ENCODE measurements at regions not wholly inside any gene's neighbourhood (a gene's known extent, or its start where the extent isn't known, plus 50 kb on each side); places are given as distances from the start of the nearest gene placed in this dataset.

DNA sequence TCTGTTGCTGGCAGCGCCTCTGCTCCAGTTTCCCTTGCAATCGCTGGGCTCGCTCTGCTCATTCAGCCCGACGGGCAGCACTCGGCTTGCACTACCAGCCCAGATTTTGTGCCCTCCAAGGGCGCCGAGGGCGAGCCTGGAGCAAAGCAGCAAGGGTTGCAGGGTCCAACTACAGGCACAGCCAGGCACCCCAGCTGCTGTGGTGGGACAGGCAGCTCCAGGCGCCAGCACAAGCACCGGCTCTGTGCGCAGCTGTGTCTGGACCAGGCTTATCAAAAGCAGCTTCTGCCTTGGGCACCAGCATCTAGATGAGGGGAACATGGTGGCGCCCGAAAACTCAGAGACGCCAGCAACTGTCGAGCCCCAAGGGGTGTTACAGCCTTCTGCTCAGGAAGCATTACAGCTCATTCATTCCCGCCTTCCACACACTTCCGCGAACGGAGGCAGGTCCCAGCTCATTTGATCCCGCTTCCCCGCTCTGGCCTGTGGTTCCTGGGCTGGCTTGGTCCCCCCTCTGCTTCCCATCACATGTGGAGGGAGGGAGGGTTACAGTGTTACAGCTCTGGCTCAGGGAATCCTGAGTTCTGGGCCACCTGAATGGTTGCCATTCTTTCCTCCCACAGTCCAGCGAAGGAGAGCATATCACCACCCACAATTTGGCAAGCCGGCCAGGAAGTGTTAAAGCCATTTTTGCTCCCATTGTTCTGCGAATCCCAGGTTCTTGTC lies 409.9 kb upstream of the ALCAM start:
- no peak for DNase-seq (ENCODE audit: low read depth in 2 of 2)

GRCh38 chr3:104960579-104960978 lies 406.1 kb upstream of the ALCAM start:
- no peak for DNase-seq (ENCODE audit: low read depth in 2 of 2)

DNA sequence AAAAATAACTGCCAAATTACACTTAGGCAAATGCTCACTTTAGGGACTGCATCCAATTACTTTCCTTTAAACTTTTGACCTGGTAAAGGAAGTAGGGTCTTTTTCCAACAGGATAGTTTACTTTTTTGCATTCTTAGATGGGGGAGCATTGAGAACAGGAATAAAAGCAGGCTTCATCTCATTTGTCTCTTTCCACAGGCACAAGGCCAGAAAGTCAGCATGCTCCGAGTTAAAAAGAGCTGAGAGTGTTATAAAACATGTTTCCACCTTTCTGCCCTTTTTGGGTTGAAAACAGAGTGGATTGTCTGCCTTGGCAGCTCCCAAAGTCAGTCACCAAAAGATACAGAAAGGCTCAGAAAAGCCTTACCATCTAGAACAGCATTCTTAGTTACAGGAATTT lies 404.9 kb upstream of the ALCAM start:
- no peak for DNase-seq (ENCODE audit: low read depth in 2 of 2)

GRCh38 chr3:104974316-104974715 lies 392.4 kb upstream of the ALCAM start:
- no peak for DNase-seq (ENCODE audit: low read depth in 2 of 2)

DNA sequence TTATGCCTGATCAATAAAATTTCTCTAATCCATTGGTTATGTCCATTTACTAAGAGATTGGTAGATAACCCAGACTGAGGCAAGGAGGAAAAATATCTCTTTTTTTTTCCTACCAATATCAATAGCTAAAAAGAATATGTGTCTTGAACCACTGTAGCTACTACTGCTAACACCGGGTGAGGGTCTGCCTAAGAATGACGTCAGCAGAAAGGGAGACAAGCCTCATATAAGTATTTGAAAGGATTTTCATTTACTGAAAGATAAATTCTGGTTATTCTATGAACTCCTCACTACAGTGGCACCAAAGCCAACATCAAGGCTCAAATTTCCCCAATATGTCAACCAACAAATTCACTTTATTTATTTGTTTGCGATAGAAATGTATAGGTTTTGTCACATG lies 389.0 kb upstream of the ALCAM start:
- no peak for DNase-seq (ENCODE audit: low read depth in 2 of 2)

DNA sequence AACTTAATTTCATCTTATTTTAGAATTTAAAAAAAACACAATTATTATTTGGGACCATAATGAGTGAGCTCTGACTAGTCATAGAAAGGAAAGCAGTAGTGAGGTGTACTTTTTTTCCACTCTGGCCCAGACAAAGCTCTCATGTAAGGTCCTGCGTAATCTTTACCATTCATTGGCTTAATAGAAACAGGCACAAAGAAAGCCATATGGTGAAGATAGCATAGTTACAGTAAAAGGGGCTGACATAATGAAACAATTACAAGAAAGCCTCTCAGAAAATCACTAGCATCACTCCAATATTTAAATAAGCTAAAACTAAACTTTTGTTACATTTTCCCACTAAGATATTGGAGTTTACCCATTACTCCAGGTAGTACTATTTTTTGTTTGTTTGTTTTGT lies 384.6 kb upstream of the ALCAM start:
- DNase-seq (ENCODE audit: low read depth in 2 of 2) = no peak

GRCh38 chr3:104987859-104988258 lies 378.9 kb upstream of the ALCAM start:
- DNase-seq (ENCODE audit: low read depth in 2 of 2) = no peak

DNA sequence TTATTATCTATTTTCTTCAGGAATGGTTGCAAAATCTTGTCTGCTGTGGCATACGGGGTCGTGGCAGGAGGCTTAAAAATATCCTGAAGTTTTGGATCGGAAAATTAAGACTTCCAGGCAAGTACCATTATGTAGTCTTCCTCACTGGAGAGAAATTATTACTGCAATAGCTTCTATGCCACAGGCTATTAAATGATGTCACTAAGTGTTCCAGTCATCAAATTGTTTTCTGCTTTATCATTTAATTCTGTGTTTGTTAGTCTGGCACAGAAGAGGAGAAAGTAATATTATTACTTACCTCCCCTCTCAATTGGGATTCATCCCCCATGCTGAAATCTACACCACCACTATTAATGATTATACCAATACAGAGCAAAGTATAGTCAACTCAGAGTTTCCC lies 378.2 kb upstream of the ALCAM start:
- no peak for DNase-seq (ENCODE audit: low read depth in 2 of 2)

DNA sequence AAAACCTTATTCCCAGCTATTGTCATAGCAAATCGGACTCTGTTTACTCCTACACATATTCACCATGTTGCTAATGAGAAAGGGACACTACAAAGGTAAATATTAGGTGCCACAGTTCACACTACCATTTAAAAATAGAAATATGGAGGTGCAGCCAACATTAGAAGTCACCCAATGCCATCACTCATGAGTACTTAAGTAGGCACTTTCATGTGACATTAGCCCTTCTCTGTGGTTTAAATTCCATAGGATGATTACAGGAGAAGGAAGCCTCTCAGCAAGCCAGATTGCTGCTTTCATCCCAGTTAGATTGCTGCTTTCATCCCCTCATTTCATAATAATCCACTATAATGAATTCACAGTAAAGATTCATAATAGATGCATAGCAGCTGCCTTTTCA lies 376.8 kb upstream of the ALCAM start:
- DNase-seq (ENCODE audit: low read depth in 2 of 2) = no peak

GRCh38 chr3:104990758-104991157 lies 376.0 kb upstream of the ALCAM start:
- DNase-seq (ENCODE audit: low read depth in 2 of 2) = peak in 1 of 2 donors; percentile 1

DNA sequence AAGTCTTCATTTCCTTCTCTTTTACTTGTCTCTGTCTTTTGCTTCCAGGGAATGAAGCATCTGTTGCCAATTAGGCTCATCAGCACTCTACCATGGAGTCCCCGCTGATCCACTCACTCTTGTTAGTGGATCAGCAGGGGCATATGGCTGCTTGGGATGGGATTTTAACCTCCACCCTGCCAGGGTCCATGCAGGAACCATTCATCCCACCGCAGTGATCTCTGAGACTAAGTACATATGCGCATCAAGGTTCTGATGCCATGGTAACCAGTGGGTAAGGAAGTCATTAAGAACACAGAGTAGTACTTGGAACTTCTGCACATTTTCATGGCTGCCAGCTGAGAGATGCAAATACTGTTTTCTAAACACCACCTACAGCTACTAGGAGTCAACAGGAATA lies 374.0 kb upstream of the ALCAM start:
- no peak for DNase-seq (ENCODE audit: low read depth in 2 of 2)

GRCh38 chr3:105006164-105006563 lies 360.5 kb upstream of the ALCAM start:
- DNase-seq (ENCODE audit: low read depth in 2 of 2) = no peak

DNA sequence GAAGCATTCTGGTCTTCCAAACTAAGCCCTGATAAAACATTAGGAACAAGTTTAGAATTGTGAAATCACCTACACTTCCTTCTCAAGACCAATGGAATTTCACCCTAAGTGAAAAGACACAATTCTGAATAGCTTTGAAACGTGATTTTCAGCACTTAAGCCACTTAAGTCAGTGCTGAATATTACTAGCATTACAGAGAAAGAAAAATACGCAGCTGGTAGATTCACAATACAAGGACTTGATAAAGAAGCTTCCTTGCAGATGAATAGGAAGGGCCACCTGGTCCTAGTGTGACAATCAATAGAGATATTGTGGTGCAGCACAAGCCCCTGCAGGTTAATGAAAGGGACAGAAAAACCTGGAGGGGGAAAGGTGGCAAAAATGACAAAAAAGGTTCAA lies 353.1 kb upstream of the ALCAM start:
- no peak for DNase-seq (ENCODE audit: low read depth in 2 of 2)

DNA sequence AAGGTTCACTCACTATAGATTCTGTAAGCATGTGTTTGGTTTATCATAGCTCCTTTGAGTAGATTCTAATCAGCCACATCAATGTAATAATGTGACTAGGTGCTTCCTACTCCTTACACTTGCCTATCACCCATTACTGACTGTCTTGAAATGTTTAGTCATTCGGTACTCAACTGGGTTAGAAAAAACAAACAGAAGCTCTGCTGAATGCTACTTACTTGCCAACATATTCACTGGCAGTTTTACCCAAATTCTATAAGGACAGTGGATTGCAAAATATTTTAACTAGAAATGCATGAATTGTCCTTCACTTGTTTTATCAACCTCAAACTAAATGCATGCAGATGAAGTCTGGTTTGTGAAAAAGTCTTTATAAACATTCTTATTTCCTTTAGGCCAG lies 352.1 kb upstream of the ALCAM start:
- DNase-seq (ENCODE audit: low read depth in 2 of 2) = no peak

DNA sequence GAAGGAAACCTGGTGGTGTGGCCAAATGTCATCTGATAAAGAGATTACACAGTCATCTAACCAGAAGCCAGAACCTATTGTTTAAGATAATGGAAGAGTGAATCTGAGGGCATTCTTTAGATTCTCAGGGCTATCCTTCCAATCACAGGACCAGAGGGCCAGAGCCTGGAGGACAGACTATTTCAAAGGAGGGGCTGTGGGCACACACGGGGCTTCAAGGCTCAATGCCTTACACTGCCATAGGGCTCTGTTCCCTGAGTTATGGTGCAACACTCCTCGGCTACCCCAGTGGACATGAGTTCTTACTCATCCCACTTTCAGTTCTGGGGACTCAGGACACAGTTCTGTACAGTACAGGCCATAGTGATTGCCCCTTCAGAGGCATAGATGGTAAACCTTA lies 343.9 kb upstream of the ALCAM start:
- no peak for DNase-seq (ENCODE audit: low read depth in 2 of 2)

GRCh38 chr3:105030211-105030610 lies 336.5 kb upstream of the ALCAM start:
- no peak for DNase-seq (ENCODE audit: low read depth in 2 of 2)

DNA sequence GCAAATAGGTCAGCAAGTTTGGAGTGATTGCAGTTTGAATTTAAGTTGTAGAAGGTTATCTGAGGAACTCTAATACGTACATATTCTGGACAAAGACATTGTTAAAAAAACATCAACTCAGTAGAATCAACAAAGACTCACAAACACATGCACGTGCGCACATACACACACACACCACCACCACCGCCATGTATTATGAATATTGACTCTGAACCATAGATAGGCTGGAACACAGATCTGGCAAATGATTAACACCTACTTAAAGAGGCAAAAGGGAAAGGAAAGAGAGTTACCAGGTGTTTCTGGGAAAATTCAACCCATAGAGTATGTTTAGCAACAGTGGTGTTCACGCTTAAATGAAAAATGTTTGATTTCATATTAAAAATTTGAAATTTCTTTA lies 334.2 kb upstream of the ALCAM start:
- DNase-seq (ENCODE audit: low read depth in 2 of 2) = no peak

DNA sequence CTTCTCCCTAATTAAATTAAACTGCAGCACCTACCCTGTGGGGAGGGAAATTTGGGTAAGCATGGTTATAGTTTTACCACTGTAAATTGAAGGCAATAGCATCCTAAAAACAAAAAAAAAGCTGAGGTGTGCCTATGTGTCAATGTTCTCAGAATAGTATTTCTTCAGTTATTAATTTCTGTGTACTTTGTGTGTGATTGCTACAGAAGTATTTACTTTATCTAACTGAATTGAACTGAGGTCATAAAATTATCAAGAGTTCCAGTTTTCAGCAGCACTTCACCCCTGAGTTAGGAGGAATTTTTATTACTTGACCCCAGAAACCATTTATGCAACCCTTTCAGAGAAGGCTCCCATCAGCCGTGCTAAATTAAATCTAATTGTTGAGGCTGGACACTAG lies 333.6 kb upstream of the ALCAM start:
- DNase-seq (ENCODE audit: low read depth in 2 of 2) = no peak

DNA sequence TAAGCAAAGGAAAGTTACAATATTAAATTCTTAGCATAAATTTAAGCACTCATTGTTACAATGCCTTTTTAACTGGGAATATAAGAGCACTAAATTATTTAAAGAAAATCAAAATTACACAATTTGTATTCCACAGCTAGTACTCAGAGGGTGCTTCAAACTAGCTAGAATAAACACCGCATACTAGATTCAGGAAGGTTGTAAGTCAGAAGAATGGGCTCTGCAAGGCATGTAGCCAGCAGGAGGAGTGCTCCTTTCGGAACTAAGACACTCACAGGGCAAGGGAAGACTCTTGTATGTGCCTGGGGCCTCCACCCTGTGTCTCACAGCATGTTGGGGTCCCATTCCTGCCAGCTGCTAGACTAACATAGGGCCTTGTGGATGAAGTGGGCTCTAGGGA lies 327.7 kb upstream of the ALCAM start:
- no peak for DNase-seq (ENCODE audit: low read depth in 2 of 2)

- DNase-seq (ENCODE audit: low read depth in 2 of 2) = peak in 1 of 2 donors; percentile 63
These were observed 326.6 kb upstream of the ALCAM start for GRCh38 chr3:105040026-105040622.

DNA sequence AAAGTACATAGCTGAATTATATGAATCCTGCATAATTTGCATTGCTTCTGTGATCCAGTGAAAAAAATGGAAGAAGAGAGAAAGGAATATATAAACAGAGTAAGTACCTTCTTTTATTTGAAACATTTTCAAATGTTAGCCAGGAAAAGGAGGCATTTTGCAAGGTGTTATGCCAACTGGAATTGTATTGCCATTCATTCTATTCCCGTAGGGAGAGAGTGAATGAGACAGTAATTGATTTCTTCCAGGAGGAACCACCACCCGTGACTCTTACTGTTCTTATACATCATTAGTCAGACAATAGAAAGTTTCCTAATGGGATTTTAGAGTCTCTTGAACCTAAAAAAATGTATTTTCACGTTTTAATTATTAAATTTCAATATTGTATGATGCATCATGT lies 324.1 kb upstream of the ALCAM start:
- no peak for DNase-seq (ENCODE audit: low read depth in 2 of 2)

DNA sequence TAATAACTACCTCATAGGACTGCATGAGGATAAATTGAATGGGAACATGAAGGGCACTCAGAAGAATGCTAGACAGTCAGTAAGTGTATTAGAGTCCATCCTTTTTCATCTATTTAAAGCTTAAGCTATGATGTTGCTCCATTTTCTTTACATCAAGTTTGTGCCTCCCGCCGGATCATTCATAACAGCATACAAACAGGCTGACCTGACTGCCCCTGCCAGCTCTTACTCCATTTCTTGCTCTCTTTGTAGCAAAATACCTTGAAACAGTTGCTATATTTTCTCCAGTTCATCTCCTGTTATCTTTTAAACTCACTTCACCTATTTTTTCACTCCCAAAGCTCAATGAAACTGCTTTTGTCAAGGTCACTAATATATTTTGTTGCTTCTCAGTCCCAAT lies 315.6 kb upstream of the ALCAM start:
- DNase-seq (ENCODE audit: low read depth in 2 of 2) = no peak

DNA sequence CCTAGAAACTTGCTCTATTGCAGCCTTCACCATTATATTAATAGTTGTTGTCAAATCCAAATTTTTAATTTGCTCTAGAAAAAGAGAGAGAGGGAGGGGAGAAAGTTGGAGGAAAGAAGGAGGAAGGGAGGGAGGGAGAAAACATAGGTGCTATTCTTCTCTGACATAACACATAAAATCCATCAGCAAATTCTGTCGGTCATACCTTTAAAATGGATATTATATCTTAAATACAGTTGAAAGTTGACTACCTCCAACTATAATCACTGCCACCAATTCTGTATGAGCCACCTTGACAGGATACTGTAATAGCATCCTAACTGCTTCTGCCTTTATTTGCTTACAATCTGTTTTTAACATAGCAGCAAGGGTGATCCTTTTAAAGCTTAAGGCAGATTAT lies 314.7 kb upstream of the ALCAM start:
- no peak for DNase-seq (ENCODE audit: low read depth in 2 of 2)

DNA sequence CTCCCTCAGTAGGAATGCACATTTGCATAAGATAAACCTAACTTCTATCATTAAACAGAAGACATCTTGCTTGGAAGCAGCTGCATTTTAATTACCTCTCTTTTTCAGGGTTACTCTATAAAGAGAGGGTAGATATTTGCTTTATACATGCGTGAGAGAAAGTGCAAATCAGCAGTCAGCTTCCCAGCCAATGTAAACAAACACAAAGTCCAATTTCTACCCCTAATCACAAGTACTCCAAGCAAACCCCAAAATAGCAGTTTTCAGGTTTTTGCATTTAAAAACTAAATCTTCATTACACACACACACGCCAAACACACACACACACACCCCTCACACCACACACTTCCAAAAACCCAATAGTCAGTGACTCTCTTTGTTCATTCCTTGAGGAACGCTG lies 303.9 kb upstream of the ALCAM start:
- no peak for DNase-seq (ENCODE audit: low read depth in 2 of 2)

Measured in dermis microvascular lymphatic vessel endothelial cell (primary cell).